A549 (cell line): ENCODE measurements at regions not wholly inside any gene's neighbourhood (a gene's known extent, or its start where the extent isn't known, plus 50 kb on each side); places are given as distances from the start of the nearest gene placed in this dataset.

Source experiments
- BCL3 ChIP-seq: fragments of >200 bp; sonication (Bioruptor Twin); formaldehyde crosslinking; IDR thresholded peaks from 3 replicates; pipeline ENCODE4 v1.6.1; 2016
- CEBPB ChIP-seq, 2 experiments: fragments of >200 bp in 1 of 2; sonication (Bioruptor Twin) in 1 of 2; formaldehyde crosslinking in 1 of 2; IDR thresholded peaks; 2 replicates each; pipeline ENCODE4 v1.6.1; 2012 to 2016
- CTCF ChIP-seq: fragments of >200 bp; sonication (Bioruptor Twin); formaldehyde crosslinking; IDR thresholded peaks from 3 replicates; pipeline ENCODE4 v1.5.1; 2016
- EP300 ChIP-seq, 2 experiments: fragments of >200 bp; sonication (Bioruptor Twin); formaldehyde crosslinking; IDR thresholded peaks; 2 replicates in 1 of 2; 3 replicates in 1 of 2; pipeline ENCODE4 v1.6.1; 2016 to 2017
- PBX3 ChIP-seq: IDR thresholded peaks from 2 replicates; pipeline ENCODE4 v1.6.1; 2012
- POLR2A ChIP-seq: IDR thresholded peaks from 2 replicates; pipeline ENCODE4 v1.6.1; 2012; ENCODE audit warnings: mild to moderate bottlenecking, low read length
- RFX5 ChIP-seq: fragments of 450-650 bp; IDR thresholded peaks from 2 replicates; pipeline ENCODE4 v1.7.1; 2014; ENCODE audit warnings: antibody characterized with exemption, mild to moderate bottlenecking, moderate library complexity
- USF2 ChIP-seq: fragments of 450-650 bp; IDR thresholded peaks from 2 replicates; pipeline ENCODE4 v1.6.1; 2014; ENCODE audit warnings: antibody characterized with exemption

- TF ChIP-seq RFX5 (no peak), CEBPB (IDR thresholded peaks at IDR 0.05) (no peak), PBX3 (no peak), CTCF (no peak), EP300 (IDR thresholded peaks at IDR 0.05) (no peak), BCL3 (no peak), USF2 (no peak), POLR2A (no peak)
Measured at GRCh38 chr17:65307081-65307960, 170.2 kb downstream of the RGS9 start.
